Astrocyte (in vitro differentiated cells and primary cell): ENCODE measurements at regions not wholly inside any gene's neighbourhood (a gene's known extent, or its start where the extent isn't known, plus 50 kb on each side); places are given as distances from the start of the nearest gene placed in this dataset.

ENCODE experiments used
- DNase-seq: peaks from one replicate; pipeline ENCODE4 v3.0.0-alpha.2; 2010; ENCODE audit warnings: low read depth
- FAIRE-seq: peaks from 2 replicates; lab custom pipeline; 2011; peaks lifted over from hg19 to GRCh38; lab: Jason Lieb, UNC
- H2AFZ ChIP-seq: 2 replicates; pipeline ENCODE4 v1.6.0; 2012; ENCODE audit warnings: low read depth, low read length, inconsistent platforms
- H3K27ac ChIP-seq: 2 replicates; pipeline ENCODE4 v1.5.1; 2011; ENCODE audit warnings: low read depth, low read length, inconsistent platforms
- H3K27me3 ChIP-seq: 2 replicates; pipeline ENCODE4 v1.6.0; 2011; ENCODE audit warnings: low read length, inconsistent platforms; ENCODE audit not compliant: insufficient read depth
- H3K36me3 ChIP-seq: 2 replicates; pipeline ENCODE4 v1.5.1; 2011; ENCODE audit warnings: low read length, inconsistent platforms; ENCODE audit not compliant: insufficient read depth
- H3K4me1 ChIP-seq: 2 replicates; pipeline ENCODE4 v1.5.1; 2011; ENCODE audit warnings: low read length, inconsistent platforms; ENCODE audit not compliant: insufficient read depth
- H3K4me2 ChIP-seq: 2 replicates; pipeline ENCODE4 v1.6.0; 2012; ENCODE audit warnings: low read length, inconsistent platforms
- H3K4me3 ChIP-seq: 2 replicates; pipeline ENCODE4 v1.5.1; 2011; ENCODE audit warnings: low read depth, mild to moderate bottlenecking, low read length, inconsistent platforms; ENCODE audit not compliant: insufficient read depth
- H3K79me2 ChIP-seq: 2 replicates; pipeline ENCODE4 v1.6.0; 2012; ENCODE audit warnings: mild to moderate bottlenecking, low read length, inconsistent platforms; ENCODE audit not compliant: insufficient read depth
- H3K9ac ChIP-seq: 2 replicates; pipeline ENCODE4 v1.6.0; 2012; ENCODE audit warnings: mild to moderate bottlenecking, low read length, inconsistent platforms
- H3K9me3 ChIP-seq: 2 replicates; pipeline ENCODE4 v1.5.1; 2012; ENCODE audit warnings: low read depth, mild to moderate bottlenecking, low read length, inconsistent platforms; ENCODE audit not compliant: insufficient read depth
- H4K20me1 ChIP-seq: 2 replicates; pipeline ENCODE4 v1.6.0; 2012; ENCODE audit warnings: low read length, inconsistent platforms; ENCODE audit not compliant: insufficient read depth
- H3K27ac Mint-ChIP-seq: one replicate; pipeline ENCODE4 v1.8.0; 2021; ENCODE audit warnings: mild to moderate bottlenecking, mixed read lengths; ENCODE audit not compliant: unreplicated experiment
- H3K27me3 Mint-ChIP-seq: one replicate; pipeline ENCODE4 v1.8.0; 2021; ENCODE audit warnings: low read depth, mixed read lengths; ENCODE audit not compliant: unreplicated experiment
- H3K36me3 Mint-ChIP-seq: one replicate; pipeline ENCODE4 v1.8.0; 2021; ENCODE audit warnings: low read depth, mixed read lengths; ENCODE audit not compliant: unreplicated experiment
- H3K4me1 Mint-ChIP-seq: one replicate; pipeline ENCODE4 v1.8.0; 2021; ENCODE audit warnings: low read depth, mixed read lengths; ENCODE audit not compliant: unreplicated experiment
- H3K4me3 Mint-ChIP-seq: one replicate; pipeline ENCODE4 v1.8.0; 2021; ENCODE audit warnings: mild to moderate bottlenecking, moderate library complexity, mixed read lengths; ENCODE audit not compliant: unreplicated experiment
- H3K9me3 Mint-ChIP-seq: one replicate; pipeline ENCODE4 v1.8.0; 2021; ENCODE audit warnings: mild to moderate bottlenecking, mixed read lengths; ENCODE audit not compliant: unreplicated experiment
- EZH2 ChIP-seq: IDR thresholded peaks from 2 replicates; pipeline ENCODE4 v1.6.1; 2012; ENCODE audit warnings: mild to moderate bottlenecking, low read length, inconsistent platforms; ENCODE audit not compliant: insufficient read depth
- TF ChIP-seq, protein P1 (sequence below): IDR thresholded peaks from 2 replicates; pipeline ENCODE4 v1.5.1; 2011; ENCODE audit warnings: low read depth, mild to moderate bottlenecking, inconsistent platforms, low read length, moderate library complexity; ENCODE audit not compliant: insufficient read depth

DNA sequence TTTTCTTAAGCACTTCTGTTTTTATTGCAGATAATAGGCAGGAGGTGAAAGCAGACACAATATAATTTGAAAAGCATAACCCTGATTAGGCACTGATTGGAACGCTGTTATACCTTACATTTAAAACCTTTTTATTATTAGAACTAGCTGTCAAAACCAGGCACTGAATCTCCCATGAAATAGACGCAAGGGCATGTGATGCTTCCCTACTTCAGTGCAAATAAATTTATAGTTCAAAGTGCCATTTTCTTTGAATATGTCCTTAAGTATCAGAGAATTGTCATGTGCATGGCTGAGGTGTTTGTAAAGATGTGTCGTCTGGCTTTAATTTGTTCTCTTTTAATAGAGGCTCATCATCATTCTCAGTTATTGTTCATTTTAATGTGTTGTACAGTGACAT lies 386.0 kb downstream of the NR2F2 start:
- no peak overlapping the region for H3K4me3 ChIP-seq
- Mint-ChIP-seq H3K36me3 (no peaks in the 10 kb centered on the region), H3K4me3 (no peak overlapping the region), H3K27ac (no peak overlapping the region), H3K9me3 (no peaks in the 10 kb centered on the region), H3K4me1 (no peaks in the 10 kb centered on the region), H3K27me3 (peaks cover 20% of the 10 kb centered on the region)
- H3K9me3 ChIP-seq, result no peaks in the 10 kb centered on the region
- H3K27me3 ChIP-seq, result no peaks in the 10 kb centered on the region
- FAIRE-seq (no peak), DNase-seq (no peak)
- no peak overlapping the region for H3K4me2 ChIP-seq
- no peaks in the 10 kb centered on the region for H3K79me2 ChIP-seq
- TF ChIP-seq, protein P1, sequence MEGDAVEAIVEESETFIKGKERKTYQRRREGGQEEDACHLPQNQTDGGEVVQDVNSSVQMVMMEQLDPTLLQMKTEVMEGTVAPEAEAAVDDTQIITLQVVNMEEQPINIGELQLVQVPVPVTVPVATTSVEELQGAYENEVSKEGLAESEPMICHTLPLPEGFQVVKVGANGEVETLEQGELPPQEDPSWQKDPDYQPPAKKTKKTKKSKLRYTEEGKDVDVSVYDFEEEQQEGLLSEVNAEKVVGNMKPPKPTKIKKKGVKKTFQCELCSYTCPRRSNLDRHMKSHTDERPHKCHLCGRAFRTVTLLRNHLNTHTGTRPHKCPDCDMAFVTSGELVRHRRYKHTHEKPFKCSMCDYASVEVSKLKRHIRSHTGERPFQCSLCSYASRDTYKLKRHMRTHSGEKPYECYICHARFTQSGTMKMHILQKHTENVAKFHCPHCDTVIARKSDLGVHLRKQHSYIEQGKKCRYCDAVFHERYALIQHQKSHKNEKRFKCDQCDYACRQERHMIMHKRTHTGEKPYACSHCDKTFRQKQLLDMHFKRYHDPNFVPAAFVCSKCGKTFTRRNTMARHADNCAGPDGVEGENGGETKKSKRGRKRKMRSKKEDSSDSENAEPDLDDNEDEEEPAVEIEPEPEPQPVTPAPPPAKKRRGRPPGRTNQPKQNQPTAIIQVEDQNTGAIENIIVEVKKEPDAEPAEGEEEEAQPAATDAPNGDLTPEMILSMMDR, result no peak
- no peak for TF ChIP-seq EZH2
- no peak overlapping the region for H3K27ac ChIP-seq
- H3K9ac ChIP-seq, result no peak overlapping the region
- no peak overlapping the region for H2AFZ ChIP-seq
- H3K4me1 ChIP-seq, result no peaks in the 10 kb centered on the region
- no peaks in the 10 kb centered on the region for H4K20me1 ChIP-seq
- no peaks in the 10 kb centered on the region for H3K36me3 ChIP-seq

DNA sequence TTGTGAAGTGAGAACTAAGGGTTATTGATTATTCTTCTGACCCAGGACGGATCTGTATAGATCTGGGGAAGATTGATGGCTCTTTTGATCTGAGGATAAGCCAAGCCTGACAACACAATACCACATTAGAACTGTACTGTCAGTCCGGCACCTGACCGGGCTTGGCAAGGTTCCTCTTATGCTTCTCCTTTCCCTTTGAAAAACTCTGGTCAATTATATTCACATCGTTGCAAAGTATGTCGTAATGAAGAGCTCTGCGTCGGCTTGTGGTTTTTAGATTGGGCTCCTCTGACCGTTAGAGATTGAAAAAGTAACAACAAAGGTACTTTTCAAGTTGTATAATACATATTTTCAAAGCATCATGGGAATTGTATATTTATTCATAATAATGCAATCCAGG lies 389.8 kb downstream of the NR2F2 start:
- FAIRE-seq (no peak), DNase-seq (no peak)
- no peak overlapping the region for H2AFZ ChIP-seq
- no peaks in the 10 kb centered on the region for H3K36me3 Mint-ChIP-seq
- H3K27me3 Mint-ChIP-seq, result peaks cover 16% of the 10 kb centered on the region
- no peaks in the 10 kb centered on the region for H3K27me3 ChIP-seq
- H3K27ac ChIP-seq, result no peak overlapping the region
- no peaks in the 10 kb centered on the region for H4K20me1 ChIP-seq
- H3K4me1 ChIP-seq, result no peaks in the 10 kb centered on the region
- no peak overlapping the region for H3K4me3 ChIP-seq
- no peaks in the 10 kb centered on the region for H3K36me3 ChIP-seq
- no peak for TF ChIP-seq EZH2
- TF ChIP-seq, protein P1, result no peak
- no peaks in the 10 kb centered on the region for H3K9me3 Mint-ChIP-seq
- H3K9ac ChIP-seq, result no peak overlapping the region
- H3K4me3 Mint-ChIP-seq, result no peak overlapping the region
- no peak overlapping the region for H3K4me2 ChIP-seq
- H3K27ac Mint-ChIP-seq, result no peak overlapping the region
- no peaks in the 10 kb centered on the region for H3K9me3 ChIP-seq
- no peaks in the 10 kb centered on the region for H3K4me1 Mint-ChIP-seq
- H3K79me2 ChIP-seq, result no peaks in the 10 kb centered on the region

DNA sequence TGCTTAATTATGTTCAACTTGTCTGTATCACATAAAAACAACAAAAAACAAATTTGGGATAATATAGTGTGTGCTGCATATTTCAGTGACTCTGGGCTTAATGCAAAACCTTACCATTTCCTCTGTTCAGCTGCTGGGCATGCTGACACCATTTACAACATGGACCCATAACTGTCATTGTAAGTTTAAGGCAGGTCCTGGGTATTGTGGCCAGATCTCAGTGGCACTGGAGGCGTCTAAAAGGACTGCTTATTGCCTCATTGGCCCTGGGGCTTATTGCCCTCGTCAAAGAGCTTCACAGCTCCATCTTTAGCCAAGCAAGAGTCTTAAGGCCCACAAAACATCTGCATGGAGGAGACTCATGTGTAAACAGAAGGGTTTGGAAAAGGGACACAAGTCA lies 390.2 kb downstream of the NR2F2 start:
- H2AFZ ChIP-seq, result no peak overlapping the region
- no peaks in the 10 kb centered on the region for H3K36me3 ChIP-seq
- FAIRE-seq (no peak), DNase-seq (no peak)
- H3K9me3 ChIP-seq, result no peaks in the 10 kb centered on the region
- Mint-ChIP-seq H3K27me3 (peaks cover 16% of the 10 kb centered on the region), H3K4me3 (no peak overlapping the region), H3K36me3 (no peaks in the 10 kb centered on the region), H3K4me1 (no peaks in the 10 kb centered on the region), H3K9me3 (no peaks in the 10 kb centered on the region), H3K27ac (no peak overlapping the region)
- no peak overlapping the region for H3K4me3 ChIP-seq
- H3K4me1 ChIP-seq, result no peaks in the 10 kb centered on the region
- H4K20me1 ChIP-seq, result no peaks in the 10 kb centered on the region
- no peak overlapping the region for H3K9ac ChIP-seq
- H3K27me3 ChIP-seq, result no peaks in the 10 kb centered on the region
- H3K27ac ChIP-seq, result no peak overlapping the region
- no peak overlapping the region for H3K4me2 ChIP-seq
- no peaks in the 10 kb centered on the region for H3K79me2 ChIP-seq
- TF ChIP-seq, protein P1, result no peak
- TF ChIP-seq EZH2, result no peak
